Mucosa of rectum (tissue), 2 donors: ENCODE measurements at regions not wholly inside any gene's neighbourhood (a gene's known extent, or its start where the extent isn't known, plus 50 kb on each side); places are given as distances from the start of the nearest gene placed in this dataset.

Experiments
- H3K27ac ChIP-seq, 2 donors: one replicate each; pipeline ENCODE4 v1.7.0; 2013; ENCODE audit warnings: inconsistent platforms in 2 of 2, low read depth in 2 of 2, low read length in 2 of 2
- H3K27me3 ChIP-seq, 2 donors: one replicate each; pipeline ENCODE4 v1.7.0; 2013; ENCODE audit warnings: low read length in 2 of 2; ENCODE audit not compliant: control insufficient read depth in 2 of 2, insufficient read depth in 2 of 2
- H3K36me3 ChIP-seq, 2 donors: one replicate each; pipeline ENCODE4 v1.7.0; 2013; ENCODE audit warnings: low read length in 2 of 2; ENCODE audit not compliant: control insufficient read depth in 2 of 2, insufficient read depth in 2 of 2
- H3K4me1 ChIP-seq, 2 donors: one replicate each; pipeline ENCODE4 v1.7.0; 2013; ENCODE audit warnings: low read length in 2 of 2, mild to moderate bottlenecking in 1 of 2; ENCODE audit not compliant: control insufficient read depth in 2 of 2, insufficient read depth in 2 of 2
- H3K4me3 ChIP-seq, 2 donors: one replicate each; pipeline ENCODE4 v1.7.0; 2013; ENCODE audit warnings: low read length in 2 of 2
- H3K9ac ChIP-seq, 2 donors: one replicate each; pipeline ENCODE4 v1.7.0; 2013; ENCODE audit warnings: low read length in 2 of 2, low read depth in 1 of 2, mild to moderate bottlenecking in 1 of 2
- H3K9me3 ChIP-seq, 2 donors: one replicate each; pipeline ENCODE4 v1.7.0; 2013; ENCODE audit warnings: low read length in 2 of 2; ENCODE audit not compliant: control insufficient read depth in 2 of 2
- donor health status: healthy.
- donor health status: Normal muscosa, but diverticular disease.

DNA sequence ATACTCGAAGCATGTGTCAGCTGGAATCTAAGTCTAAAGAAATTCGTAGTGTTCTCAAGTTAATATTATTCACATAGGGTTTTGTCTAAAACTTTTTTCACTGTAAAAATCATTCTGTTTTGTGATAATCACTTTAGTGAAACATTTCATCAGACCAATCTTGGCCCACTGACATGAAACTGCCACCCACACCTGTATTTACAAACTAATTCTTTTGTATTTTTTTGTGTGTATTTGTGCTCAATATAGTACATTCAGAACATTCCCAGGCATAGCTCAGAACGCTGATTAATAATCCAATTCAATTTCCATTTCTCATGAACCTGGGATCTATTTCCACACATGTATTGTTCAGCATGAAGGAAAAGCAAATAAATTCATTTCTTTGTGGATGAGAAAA is 191.7 kb downstream of the RASSF9 start:
- H3K27ac ChIP-seq, result no peak overlapping the region

DNA sequence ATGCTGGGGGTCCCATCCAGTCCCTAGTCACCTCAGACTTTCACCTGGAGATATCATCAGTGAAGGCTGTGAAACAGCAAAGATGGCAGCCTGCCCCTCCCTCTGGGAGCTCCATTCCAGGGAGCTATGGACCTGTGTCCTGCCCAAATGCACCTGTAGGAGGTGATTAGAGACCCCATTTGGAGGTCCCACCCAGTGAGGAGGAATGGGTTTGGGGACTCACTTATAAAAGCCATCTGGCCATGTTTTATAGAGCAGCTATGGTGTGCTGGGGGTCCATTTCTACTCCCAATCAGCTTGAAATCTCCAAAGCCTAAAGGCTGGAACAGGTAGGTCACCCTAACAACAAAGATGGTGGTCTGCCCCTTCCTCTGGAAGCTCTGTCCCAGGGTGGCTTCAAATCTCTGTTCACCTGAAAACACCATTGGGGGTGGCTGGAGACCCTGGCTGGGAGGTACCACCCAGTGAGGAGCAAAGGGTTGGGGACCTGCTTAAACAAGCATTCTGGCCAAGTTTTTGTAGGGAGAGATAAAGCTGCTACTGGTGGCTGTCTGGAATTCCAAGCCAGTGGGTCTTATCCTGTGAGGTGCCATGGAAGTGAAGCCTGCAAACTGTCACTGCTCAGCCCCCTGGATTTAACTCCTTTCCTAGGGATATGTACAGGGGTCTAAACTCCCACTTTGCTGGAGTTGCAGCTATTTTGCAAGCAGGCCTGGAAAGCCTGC is 182.3 kb downstream of the RASSF9 start:
- H3K4me3 ChIP-seq, result no peak overlapping the region
- H3K9ac ChIP-seq, result no peak overlapping the region
- H3K27ac ChIP-seq, result no peak overlapping the region
- no peaks in the 10 kb centered on the region for H3K36me3 ChIP-seq
- no peaks in the 10 kb centered on the region for H3K4me1 ChIP-seq
- H3K27me3 ChIP-seq, result no peaks in the 10 kb centered on the region
- peaks cover 0 to 4% of the 10 kb centered on the region in 2 donors for H3K9me3 ChIP-seq

More for the DNA sequence above, 191.7 kb downstream of the RASSF9 start:
- no peaks in the 10 kb centered on the region for H3K4me1 ChIP-seq
- no peak overlapping the region for H3K4me3 ChIP-seq
- H3K9ac ChIP-seq, result no peak overlapping the region
- H3K9me3 ChIP-seq, result no peaks in the 10 kb centered on the region
- no peaks in the 10 kb centered on the region for H3K27me3 ChIP-seq
- H3K36me3 ChIP-seq, result no peaks in the 10 kb centered on the region

DNA sequence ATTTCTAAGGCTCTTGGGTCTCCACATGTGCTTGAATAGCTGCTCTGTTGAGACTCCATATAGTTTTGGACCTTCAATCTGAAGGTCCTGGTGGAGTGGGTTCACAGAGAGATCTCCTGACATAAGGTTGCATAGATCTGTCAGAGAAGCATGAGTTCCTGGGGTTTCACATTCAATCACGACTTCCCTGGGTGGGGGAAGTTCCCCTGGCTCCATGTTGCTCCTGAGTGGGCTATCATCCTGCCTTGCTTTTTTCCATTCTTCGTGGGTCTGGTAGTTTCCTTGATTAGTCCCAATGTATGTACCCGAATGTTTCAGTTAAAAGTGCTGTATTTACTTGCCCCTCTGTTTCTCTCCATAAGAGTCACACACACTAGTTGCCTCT is 181.8 kb downstream of the RASSF9 start:
- no peaks in the 10 kb centered on the region for H3K36me3 ChIP-seq
- no peak overlapping the region for H3K9ac ChIP-seq
- no peaks in the 10 kb centered on the region for H3K4me1 ChIP-seq
- H3K9me3 ChIP-seq, result peaks cover 0 to 4% of the 10 kb centered on the region in 2 donors
- no peak overlapping the region for H3K27ac ChIP-seq
- no peak overlapping the region for H3K4me3 ChIP-seq
- no peaks in the 10 kb centered on the region for H3K27me3 ChIP-seq

DNA sequence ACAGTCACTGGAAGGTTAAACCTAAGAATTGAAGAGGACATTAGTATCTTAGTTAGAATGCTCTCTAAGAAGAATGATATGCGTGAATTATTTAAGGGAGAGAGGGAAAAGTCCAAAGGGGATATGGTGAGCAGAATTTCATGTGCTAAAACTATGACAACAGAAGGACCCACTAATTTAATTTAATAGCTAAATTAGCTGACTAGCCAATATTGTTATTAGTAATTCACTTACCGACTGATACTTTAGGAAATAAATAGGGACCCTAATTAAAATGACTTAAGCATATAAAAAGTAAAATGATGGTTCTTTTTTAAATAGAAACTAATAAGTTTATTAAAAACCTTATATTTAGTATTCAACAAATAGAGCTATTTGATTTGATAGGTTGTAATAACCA is 179.6 kb downstream of the RASSF9 start:
- H3K4me1 ChIP-seq, result no peaks in the 10 kb centered on the region
- H3K9ac ChIP-seq, result no peak overlapping the region
- no peak overlapping the region for H3K27ac ChIP-seq
- peaks cover 0 to 4% of the 10 kb centered on the region in 2 donors for H3K9me3 ChIP-seq
- no peaks in the 10 kb centered on the region for H3K27me3 ChIP-seq
- no peak overlapping the region for H3K4me3 ChIP-seq
- no peaks in the 10 kb centered on the region for H3K36me3 ChIP-seq

DNA sequence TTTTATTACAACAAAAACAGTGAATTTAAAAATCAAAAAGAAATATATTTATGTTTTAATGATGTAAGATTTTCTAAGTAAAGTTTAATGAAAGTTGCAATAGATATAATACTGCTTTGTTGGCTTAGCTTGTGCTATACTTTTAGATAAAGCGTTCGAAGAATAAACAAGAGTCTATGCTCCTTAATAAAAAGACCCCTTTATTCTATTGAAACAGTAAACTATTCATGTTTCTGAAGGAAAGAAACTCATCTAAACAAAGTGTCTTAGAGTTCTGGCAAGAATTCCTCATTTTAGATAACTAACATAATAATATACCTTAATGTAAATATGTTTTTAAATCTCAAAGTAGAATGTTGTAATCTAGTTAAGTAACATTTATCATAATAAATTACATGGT is 179.0 kb downstream of the RASSF9 start:
- H3K27ac ChIP-seq, result no peak overlapping the region
- peaks cover 0 to 4% of the 10 kb centered on the region in 2 donors for H3K9me3 ChIP-seq
- H3K4me1 ChIP-seq, result no peaks in the 10 kb centered on the region
- no peaks in the 10 kb centered on the region for H3K27me3 ChIP-seq
- no peak overlapping the region for H3K9ac ChIP-seq
- H3K36me3 ChIP-seq, result no peaks in the 10 kb centered on the region
- no peak overlapping the region for H3K4me3 ChIP-seq

DNA sequence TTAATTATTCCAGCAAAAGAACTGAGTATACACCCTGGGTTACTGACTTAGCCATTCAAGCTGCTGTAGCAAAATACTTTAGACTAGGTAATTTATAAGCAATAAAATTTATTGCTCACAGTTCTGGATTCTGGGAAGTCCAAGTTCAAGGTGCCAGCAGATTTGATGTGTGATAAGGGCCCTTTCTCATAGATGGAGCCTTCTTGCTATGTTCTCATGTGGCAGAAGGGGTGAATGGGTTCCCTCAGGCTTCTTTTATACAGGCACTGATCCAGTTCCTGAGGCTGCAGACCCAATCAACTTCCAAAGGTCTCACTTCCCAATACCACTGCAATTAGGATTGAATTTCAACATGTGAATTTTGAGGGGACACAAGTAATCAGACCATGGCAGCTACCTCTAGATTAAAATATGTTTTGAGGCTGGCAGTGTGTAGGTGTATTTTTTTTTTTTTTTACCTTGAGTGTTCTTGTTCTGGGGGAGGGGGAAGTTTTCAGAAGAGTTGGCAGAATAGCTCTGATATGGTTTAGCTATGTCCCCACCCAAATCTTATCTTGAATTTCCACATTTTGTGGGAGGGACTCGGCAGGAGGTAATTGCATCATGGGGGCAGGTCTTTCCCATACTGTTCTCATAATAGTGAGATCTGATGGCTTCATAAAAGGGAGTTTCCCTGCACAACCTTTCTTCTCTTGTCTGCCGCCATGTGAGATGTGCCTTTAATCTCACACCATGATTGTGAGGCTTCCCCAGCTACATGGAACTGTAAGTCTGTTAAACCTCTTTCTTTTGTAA is 178.2 kb downstream of the RASSF9 start:
- Histone ChIP-seq H3K4me3 (no peak overlapping the region), H3K36me3 (no peaks in the 10 kb centered on the region), H3K27me3 (no peaks in the 10 kb centered on the region), H3K4me1 (no peaks in the 10 kb centered on the region), H3K9me3 (peaks cover 0 to under 1% of the 10 kb centered on the region in 2 donors), H3K27ac (no peak overlapping the region), H3K9ac (no peak overlapping the region)

DNA sequence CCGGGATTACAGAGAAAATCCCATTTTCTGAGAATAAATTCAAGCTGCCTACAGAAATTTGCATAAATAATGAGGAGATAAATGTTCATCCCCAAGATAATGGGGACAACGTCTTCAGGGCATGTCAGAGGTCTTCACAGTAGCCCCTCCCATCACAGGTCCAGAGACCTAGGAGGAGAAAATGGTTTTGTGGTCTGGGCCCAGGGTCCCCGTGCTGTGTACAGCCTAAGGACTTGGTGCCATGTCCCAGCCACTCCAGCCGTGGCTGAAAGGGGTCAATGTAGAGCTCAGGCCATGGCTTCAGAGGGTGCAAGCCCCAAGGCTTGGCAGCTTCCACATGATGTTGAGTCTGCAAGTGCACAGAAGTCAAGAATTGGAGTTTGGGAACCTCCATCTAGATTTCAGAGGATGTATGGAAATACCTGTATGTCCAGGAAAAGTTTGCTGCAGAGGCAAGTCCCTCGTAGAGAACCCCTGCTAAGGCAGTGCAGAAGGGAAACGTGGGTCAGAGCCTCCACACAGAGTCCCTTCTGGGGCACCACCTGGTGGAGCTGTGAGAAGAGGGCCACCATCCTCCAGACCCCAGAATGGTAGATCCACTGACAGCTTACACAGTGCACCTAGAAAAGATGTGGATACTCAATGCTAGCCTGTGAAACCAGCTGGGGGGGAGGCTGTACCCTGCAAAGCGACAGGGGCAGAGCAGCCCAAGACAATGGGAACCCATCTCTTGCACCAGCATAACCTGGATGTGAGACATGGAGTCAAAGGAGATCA is 176.3 kb downstream of the RASSF9 start:
- Histone ChIP-seq H3K36me3 (no peaks in the 10 kb centered on the region), H3K4me1 (no peaks in the 10 kb centered on the region), H3K9ac (no peak overlapping the region)

DNA sequence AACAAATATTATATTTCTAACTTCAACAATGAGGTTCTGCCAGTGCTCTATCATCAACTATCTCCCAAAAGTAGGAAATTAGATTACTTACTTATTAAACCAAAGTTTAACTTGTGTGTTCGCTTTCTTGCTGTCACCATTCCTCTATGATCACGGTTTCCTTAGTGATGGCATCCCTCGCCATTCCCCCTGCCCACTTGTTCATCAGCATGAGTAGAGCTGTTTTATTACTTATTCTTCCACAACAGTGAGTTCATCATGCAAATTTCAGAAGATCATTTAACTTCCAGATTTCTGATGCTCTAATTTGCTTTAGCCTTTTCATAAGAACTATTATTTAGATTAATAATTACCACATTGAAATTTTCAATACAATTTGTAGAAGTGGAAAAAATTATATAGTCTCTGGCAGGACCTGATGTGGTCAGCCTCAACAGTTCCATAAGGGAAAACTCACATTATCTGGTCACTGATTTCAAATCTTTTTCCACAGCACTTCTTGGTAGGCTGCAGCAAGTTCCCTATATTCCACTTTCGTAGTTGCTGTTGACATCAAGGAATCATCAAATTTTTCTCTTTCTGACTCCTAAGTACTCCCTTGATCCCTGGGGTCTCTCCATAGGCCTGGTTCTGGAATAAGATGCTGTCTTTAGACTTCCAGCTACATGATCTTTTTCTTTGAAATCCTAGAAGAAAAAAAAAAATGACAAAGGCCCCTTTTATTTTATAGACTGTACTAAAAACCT is 174.6 kb downstream of the RASSF9 start:
- Histone ChIP-seq H3K9ac (no peak overlapping the region), H3K27ac (no peak overlapping the region)

More for the DNA sequence above, 176.3 kb downstream of the RASSF9 start:
- Histone ChIP-seq H3K4me3 (no peak overlapping the region), H3K27me3 (no peaks in the 10 kb centered on the region), H3K27ac (no peak overlapping the region), H3K9me3 (no peaks in the 10 kb centered on the region)

DNA sequence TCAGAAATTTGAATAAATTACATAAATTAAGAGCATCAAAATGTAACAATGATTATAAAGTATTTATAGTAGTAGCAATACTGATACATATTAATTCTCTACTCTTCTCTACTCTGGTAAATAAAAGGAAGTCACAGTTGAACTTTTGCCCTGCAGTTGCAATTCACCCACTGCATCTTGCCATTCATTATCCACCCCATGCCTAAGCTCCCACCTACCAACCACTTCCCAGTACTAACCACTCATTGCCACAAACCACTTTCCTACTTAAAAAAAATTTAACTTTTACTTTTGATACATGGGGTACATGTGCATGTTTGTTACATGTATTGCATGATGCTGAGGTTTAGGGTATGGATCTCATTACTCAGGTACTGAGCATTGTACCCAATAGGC is 174.0 kb downstream of the RASSF9 start:
- Histone ChIP-seq H3K27me3 (no peaks in the 10 kb centered on the region), H3K9ac (no peak overlapping the region), H3K36me3 (no peaks in the 10 kb centered on the region), H3K4me1 (no peaks in the 10 kb centered on the region), H3K9me3 (no peaks in the 10 kb centered on the region), H3K4me3 (no peak overlapping the region), H3K27ac (no peak overlapping the region)

More for the DNA sequence above, 174.6 kb downstream of the RASSF9 start:
- Histone ChIP-seq H3K36me3 (no peaks in the 10 kb centered on the region), H3K9me3 (no peaks in the 10 kb centered on the region), H3K4me3 (no peak overlapping the region), H3K4me1 (no peaks in the 10 kb centered on the region), H3K27me3 (no peaks in the 10 kb centered on the region)
